ENCODE measurements at regions not wholly inside any gene's neighbourhood (a gene's known extent, or its start where the extent isn't known, plus 50 kb on each side); places are given as distances from the start of the nearest gene placed in this dataset.

GRCh38 chrX:98077440-98077839 lies 1193.7 kb downstream of the RPA4 start:
- Histone ChIP-seq H3K4me3 (no peak overlapping the region), H3K36me3 (ENCODE audit: insufficient read depth in 1 of 2, low read depth in 1 of 2) (no peaks in the 10 kb centered on the region), H3K27me3 (ENCODE audit: insufficient read depth in 3 of 3, low read length in 2 of 3) (peaks cover 0 to 1% (median 0%) of the 10 kb centered on the region in 3 donors), H3K4me1 (no peaks in the 10 kb centered on the region), H3K27ac (no peak overlapping the region), H3K9me3 (no peaks in the 10 kb centered on the region)
- ATAC-seq (no peak), DNase-seq (no peak)
- TF ChIP-seq CTCF (IDR thresholded peaks at IDR 0.05) = no peak
- intact Hi-C loops (cut with DNase I) = no loop called here
- 84 to 90% (median 89%) methylated on average over 5 of the region's 5 CpGs for WGBS, 3 donors

- DNase-seq = no peak
- Histone ChIP-seq H3K36me3 (ENCODE audit: insufficient read depth in 1 of 2, low read depth in 1 of 2) (no peaks in the 10 kb centered on the region), H3K27me3 (ENCODE audit: insufficient read depth in 3 of 3, low read length in 2 of 3) (no peaks in the 10 kb centered on the region), H3K9me3 (no peaks in the 10 kb centered on the region), H3K4me3 (no peak overlapping the region), H3K4me1 (no peaks in the 10 kb centered on the region), H3K27ac (no peak overlapping the region)
- TF ChIP-seq CTCF (IDR thresholded peaks at IDR 0.05) = no peak
- WGBS, 3 donors = 43 to 54% (median 51%) methylated on average over 3 of the region's 3 CpGs
- intact Hi-C loops (cut with DNase I) = no loop called here
- ATAC-seq = no peak
Observed at GRCh38 chrX:98111684-98112083, 1228.0 kb downstream of the RPA4 start.

- 68 to 89% (median 76%) methylated on average over 2 of the region's 2 CpGs for WGBS, 3 donors
- Histone ChIP-seq H3K27me3 (ENCODE audit: insufficient read depth in 3 of 3, low read length in 2 of 3) (no peaks in the 10 kb centered on the region), H3K27ac (no peak overlapping the region), H3K9me3 (no peaks in the 10 kb centered on the region), H3K36me3 (ENCODE audit: insufficient read depth in 1 of 2, low read depth in 1 of 2) (no peaks in the 10 kb centered on the region), H3K4me3 (no peak overlapping the region), H3K4me1 (no peaks in the 10 kb centered on the region)
- ATAC-seq (no peak), DNase-seq (no peak)
- no peak for TF ChIP-seq CTCF (IDR thresholded peaks at IDR 0.05)
- intact Hi-C loops (cut with DNase I) = no loop called here
Observed at GRCh38 chrX:98114021-98114420, 1230.3 kb downstream of the RPA4 start.

GRCh38 chrX:98141466-98141865 lies 1257.8 kb downstream of the RPA4 start:
- TF ChIP-seq CTCF (IDR thresholded peaks at IDR 0.05) = no peak
- ATAC-seq = no peak

GRCh38 chrX:98191003-98191402 lies 1307.3 kb downstream of the RPA4 start:
- H3K36me3 ChIP-seq (ENCODE audit: insufficient read depth in 1 of 2, low read depth in 1 of 2) = no peaks in the 10 kb centered on the region
- H3K27ac ChIP-seq = no peak overlapping the region
- DNase-seq (no peak), ATAC-seq (no peak)
- no peaks in the 10 kb centered on the region for H3K9me3 ChIP-seq
- H3K4me1 ChIP-seq = no peaks in the 10 kb centered on the region
- TF ChIP-seq CTCF (IDR thresholded peaks at IDR 0.05) = no peak
- 86 to 95% (median 93%) methylated on average over 1 of the region's 1 CpG for WGBS, 3 donors
- no peaks in the 10 kb centered on the region for H3K27me3 ChIP-seq (ENCODE audit: insufficient read depth in 3 of 3, low read length in 2 of 3)
- no peak overlapping the region for H3K4me3 ChIP-seq
- intact Hi-C loops (cut with DNase I) = no loop called here

More at GRCh38 chrX:98141466-98141865, 1257.8 kb downstream of the RPA4 start:
- intact Hi-C loops (cut with DNase I) = no loop called here
- Histone ChIP-seq H3K4me1 (no peaks in the 10 kb centered on the region), H3K9me3 (no peaks in the 10 kb centered on the region), H3K4me3 (no peak overlapping the region), H3K27me3 (ENCODE audit: insufficient read depth in 3 of 3, low read length in 2 of 3) (no peaks in the 10 kb centered on the region), H3K27ac (no peak overlapping the region), H3K36me3 (ENCODE audit: insufficient read depth in 1 of 2, low read depth in 1 of 2) (no peaks in the 10 kb centered on the region)
- 83 to 96% (median 88%) methylated on average over 1 of the region's 1 CpG for WGBS, 3 donors
- DNase-seq = no peak
